HG03354 (cell line): ENCODE measurements at regions not wholly inside any gene's neighbourhood (a gene's known extent, or its start where the extent isn't known, plus 50 kb on each side); places are given as distances from the start of the nearest gene placed in this dataset.
"Not testable (repeated sequence)": the region's sequence is repeated elsewhere in the genome, so short reads cannot be mapped to it uniquely, and the experiment has no call there.

Experiments
- ATAC-seq: cut with Tn5 transposase; IDR thresholded peaks from one replicate; pipeline ENCODE4 v1.9.1; 2021; ENCODE audit warnings: mild to moderate bottlenecking; ENCODE audit not compliant: unreplicated experiment, poor library complexity, severe bottlenecking

DNA sequence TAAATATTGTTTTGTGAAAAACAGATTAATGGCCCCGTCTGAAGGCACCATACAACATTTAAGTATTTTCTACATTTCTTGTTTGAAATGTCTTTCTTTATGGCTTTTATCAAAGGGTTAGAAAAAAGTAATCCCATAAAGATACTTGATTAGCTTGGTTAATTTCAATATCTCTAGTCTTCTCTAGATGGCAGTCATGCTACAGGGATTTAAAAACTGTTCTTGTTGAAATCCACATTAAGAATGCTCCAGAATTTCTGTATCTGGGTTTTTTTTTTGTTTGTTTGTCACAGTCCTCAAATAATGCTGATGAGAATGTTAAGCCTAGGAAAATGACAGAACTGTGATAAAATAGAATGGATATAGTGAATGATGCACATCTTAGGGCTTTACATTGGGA, 109.0 kb upstream of the AADAT start:
- ATAC-seq = no peak

DNA sequence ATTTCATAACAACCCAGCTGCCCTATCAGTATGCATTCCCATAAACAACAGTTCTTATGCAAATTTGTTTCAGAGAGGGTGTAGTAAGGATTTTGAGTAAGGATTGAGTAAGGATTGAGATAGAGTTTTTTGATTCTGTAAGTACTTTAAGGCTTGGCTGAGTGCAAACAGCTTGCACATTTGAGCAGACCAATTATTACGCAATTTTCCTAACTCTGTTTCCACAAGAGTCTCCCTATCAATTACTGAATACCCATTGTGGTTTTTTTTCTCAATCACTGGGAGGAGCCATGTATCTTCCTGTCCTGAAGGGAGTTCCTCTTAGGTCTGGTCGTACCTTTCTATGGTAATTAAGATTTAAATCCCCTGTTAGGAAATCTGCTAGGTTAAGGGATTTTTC, 105.0 kb upstream of the AADAT start:
- not testable (repeated sequence) for ATAC-seq

- no peak for ATAC-seq
These were observed 103.7 kb upstream of the AADAT start for GRCh38 chr4:170193496-170193895.

GRCh38 chr4:170190265-170190664, 100.5 kb upstream of the AADAT start:
- ATAC-seq = no peak

- ATAC-seq = no peak
These were observed 81.1 kb upstream of the AADAT start for GRCh38 chr4:170170861-170171260.

DNA sequence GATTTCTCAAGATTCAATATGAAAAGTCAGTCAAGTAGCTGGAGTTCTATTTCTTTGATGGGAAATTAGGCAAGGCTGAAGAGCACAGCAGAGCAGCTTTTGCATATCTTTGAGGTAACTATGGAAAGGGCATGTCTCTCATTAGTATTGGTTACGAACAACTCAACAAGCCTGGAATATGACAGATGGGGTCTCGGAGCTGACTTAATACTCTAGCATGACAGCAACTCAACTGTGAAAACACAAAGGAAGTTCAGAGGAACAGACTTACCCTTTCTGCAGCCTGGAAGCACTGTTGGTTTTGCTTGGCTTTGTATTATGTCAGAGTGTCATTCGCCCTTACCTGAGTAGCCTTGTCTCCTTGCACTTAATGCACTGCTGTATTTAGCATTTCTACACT, 79.9 kb upstream of the AADAT start:
- no peak for ATAC-seq

- ATAC-seq = no peak
These were observed 77.9 kb upstream of the AADAT start for GRCh38 chr4:170167678-170168077.

GRCh38 chr4:170166193-170166592, 76.4 kb upstream of the AADAT start:
- not testable (repeated sequence) for ATAC-seq

DNA sequence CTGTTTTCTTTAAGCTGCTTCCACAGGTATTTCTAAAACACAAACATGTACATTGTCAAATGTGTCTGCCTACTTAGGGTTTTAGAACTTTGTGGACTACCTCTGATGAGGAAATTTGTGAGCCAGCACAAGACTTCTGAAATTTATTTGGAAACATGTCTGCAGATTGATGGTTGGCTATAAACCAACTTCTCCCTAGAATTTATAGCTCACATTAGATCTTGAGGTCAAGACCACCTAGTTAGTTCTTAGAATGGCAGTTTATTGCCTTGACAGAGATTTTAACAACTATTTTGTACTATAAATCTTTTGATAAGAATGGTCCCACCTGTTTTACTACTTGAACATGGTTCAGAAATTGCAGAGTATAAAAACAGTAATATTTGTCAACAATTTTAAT, 72.7 kb upstream of the AADAT start:
- no peak for ATAC-seq

- no peak for ATAC-seq
These were observed 67.9 kb upstream of the AADAT start for GRCh38 chr4:170157670-170158069.

DNA sequence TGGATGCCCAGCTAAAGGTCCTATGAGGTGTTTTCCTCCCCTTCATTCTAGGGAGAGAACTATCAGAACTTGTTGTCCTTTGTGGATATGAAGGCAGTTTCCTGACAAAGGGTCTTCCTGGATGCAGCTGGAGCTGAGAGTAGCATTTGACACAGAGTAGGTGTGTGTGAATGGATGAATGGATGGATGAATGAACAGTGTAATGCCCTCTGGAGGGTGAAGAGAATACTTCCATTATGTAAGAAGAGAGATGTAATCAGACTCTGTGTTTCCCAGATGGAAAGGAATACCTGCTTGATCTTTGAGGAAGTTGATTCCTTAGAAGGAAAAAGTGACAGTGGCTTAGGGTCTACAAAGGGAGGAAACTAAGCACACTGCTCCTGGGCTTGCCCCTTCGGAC, 55.4 kb upstream of the AADAT start:
- ATAC-seq = no peak

DNA sequence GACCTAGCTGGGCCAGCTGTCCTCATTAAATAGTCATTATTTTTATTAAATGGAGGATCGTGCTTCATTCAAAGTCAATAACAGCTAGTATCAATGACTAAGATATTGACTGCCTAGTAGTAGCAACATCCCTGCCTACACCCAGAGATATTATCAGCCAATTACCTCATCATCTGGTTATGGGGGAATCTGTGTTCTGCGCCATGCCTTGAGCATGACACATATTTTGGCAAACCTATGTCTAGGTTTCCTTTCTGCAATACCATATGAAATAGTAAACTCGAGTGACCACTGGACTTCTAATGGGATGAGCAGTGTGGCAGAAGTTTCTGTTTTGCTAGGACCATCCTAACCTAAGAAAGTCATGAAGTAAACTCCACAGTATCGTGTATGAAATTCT, 50.0 kb upstream of the AADAT start:
- no peak for ATAC-seq
